Hepatic stellate cell (primary cell): ENCODE measurements at regions not wholly inside any gene's neighbourhood (a gene's known extent, or its start where the extent isn't known, plus 50 kb on each side); places are given as distances from the start of the nearest gene placed in this dataset.

Experiments used
- DNase-seq: peaks from one replicate; pipeline ENCODE4 v3.0.0; 2011; ENCODE audit warnings: low spot score

GRCh38 chr13:73803997-73804396, 330.2 kb downstream of the KLF12 start:
- DNase-seq, result no peak

- DNase-seq, result no peak
Measured at GRCh38 chr13:73800011-73800410, 334.2 kb downstream of the KLF12 start.

GRCh38 chr13:73794755-73795154, 339.4 kb downstream of the KLF12 start:
- no peak for DNase-seq

DNA sequence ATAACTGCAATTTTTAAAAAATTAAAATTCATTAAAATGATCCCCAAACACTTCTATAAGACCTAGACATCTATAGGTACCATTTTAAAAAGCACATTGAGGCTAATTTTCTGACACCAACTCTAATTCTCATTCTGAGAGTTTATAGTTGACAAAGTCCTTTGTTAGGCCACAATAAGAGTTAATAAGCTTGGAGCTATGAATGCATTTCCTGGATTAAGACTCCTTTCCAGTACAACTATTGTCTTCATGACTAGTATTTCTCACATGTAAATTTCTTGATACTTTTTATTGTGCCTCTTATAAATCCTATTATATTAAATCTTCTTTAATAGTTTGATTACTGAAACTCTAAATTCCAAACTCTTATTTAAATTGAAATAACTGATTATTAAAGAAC, 340.8 kb downstream of the KLF12 start:
- DNase-seq, result no peak

DNA sequence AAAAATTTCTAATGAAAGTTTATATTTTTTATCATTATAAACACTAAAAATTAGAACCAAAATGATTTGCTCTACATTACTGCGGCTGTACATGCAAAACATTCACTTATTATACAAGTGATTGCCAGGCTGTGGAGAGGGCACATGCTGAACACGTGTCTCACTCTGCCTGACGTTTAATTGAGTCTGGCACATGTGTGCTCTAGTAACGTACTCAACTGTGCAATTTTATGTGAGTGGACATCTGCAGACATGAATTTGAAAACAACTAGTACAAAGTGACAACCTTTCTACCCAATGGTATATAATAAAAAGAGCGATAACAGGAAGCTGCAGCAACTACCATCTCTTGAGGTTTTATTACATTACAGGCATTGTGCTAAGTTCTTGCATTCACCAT, 341.4 kb downstream of the KLF12 start:
- no peak for DNase-seq

GRCh38 chr13:73782450-73783449, 351.5 kb downstream of the KLF12 start:
- no peak for DNase-seq

DNA sequence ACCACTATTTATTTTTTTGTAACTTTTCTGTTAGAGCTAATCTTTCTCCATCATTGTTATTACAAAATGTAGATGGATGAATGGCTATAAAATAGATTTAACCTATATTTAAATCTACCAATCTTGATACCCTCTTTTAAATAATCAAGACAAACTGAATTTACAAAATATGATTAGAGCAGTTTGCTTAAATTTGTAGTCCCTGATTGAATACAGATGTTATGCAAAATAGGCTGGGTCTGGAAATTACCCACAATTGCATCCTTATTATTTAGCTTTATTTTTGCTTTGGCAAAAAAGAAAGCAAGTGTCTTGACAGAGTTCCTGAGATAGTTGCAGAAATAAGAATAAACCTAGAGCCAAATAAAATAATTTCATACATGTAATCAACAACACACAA, 352.8 kb downstream of the KLF12 start:
- DNase-seq, result no peak

DNA sequence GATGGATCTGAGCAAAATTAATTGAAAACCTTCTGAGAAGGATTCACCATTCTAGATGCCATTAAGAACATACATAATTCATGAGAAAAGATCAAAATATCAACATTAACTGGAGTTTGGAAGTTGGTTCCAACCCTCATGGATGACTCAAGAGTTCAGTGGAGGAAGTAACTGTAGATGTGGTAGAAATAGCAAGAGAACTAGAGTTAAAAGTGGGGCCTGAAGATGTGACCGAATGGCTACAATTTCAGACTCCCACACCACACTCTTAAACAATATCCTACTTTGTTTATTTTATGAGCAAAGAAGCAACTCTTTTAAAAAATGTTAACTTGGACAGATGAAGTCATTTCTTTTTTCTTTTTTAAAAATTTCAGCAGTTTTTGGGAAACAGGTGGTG, 354.3 kb downstream of the KLF12 start:
- no peak for DNase-seq

- DNase-seq, result no peak
Measured at GRCh38 chr13:73778242-73778864, 355.9 kb downstream of the KLF12 start.

DNA sequence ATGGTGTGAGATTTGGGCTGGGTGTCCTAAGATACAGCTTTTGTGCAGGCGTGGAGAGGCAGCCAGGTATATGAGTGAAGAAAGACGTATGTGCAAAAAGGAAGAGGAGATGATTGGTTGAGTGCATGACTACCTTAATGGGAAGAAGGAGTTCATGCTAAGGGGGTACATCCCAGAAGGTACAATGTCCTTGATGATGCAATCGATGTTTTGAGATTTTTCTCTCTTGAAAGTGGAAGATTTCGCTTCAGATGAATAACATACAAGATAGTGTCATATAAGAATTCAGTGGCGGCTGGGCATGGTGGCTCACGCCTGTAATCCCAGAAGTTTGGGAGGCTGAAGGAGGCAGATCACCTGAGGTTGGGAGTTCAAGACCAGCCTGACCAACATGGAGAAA, 357.1 kb downstream of the KLF12 start:
- no peak for DNase-seq

DNA sequence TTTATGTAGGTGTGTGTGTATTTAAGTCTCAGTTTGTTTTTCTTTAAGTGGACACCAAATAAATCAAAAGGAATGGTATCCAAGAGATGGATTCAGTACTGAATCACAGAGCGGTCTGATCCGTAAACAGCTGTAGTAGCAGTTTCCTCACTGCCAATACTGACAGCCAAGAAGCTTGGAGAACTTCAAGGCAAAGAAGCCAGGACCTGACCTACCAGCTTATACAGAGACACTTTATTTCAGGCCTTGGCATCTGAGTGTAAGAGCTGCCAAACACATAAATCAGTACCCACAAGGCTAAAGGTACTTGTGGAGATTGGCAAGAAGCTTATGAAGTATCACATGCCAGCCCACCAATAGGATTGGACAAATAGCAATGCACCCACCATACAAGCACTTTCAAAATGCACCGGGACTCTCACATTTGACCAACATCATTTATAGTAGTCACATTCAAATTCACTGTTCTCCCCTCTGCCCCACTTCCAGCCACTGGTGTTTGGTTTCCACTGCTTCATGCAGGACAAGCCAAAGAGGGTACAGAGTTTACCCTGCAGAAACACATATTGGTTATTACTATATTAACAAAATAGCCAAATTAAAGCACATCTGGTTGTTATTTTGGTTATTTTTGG, 357.9 kb downstream of the KLF12 start:
- DNase-seq, result no peak

DNA sequence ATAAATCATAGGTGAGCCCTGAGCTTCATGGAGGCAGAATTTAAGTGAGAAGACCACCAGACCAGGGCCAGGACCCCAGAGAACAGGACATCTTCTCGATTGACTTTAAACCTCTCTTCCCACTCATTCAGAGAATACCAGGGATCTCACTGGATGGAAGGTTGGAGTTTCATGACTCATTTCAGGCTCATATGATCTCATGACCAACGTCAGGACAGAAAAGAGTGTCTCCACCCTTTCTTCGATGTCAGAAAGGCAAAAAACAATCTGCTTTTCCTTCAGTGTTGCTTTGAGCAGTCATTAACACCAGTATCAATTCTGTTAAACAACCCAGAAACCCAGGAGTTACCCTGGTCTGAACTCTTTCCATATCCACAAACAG, 361.0 kb downstream of the KLF12 start:
- DNase-seq, result no peak

DNA sequence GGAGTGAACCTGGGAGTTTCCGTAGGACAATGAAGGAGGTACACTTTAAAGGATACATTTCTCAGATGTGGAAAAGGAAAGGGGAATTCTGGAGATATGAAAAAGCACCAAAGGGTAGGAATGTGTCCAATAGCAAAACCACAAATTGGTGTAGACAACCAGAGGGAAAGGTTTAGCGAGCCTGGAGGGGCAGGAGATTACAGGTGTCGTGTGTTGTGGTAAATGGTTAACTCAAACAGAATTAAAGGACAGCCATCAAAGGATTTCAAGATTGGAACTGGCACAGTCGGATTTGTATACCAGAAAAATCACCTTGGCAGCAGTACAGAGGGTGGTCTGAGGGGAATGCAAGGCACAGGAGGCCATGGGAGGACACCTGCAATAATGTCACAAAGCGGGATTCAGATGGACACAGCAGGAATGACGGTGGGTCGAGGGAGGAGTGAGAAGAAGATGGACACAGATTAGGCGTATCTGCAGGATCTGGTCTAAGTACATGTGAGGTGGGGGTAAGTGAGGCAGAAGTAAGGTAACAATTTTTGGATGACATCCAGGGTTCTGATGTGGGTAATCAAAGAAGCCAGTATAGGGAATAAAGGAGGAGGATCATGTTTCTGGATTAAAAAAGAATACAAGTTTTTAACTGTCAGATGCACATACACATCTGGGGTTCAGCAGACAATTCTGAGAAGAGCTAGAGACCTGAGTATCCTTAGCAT, 361.6 kb downstream of the KLF12 start:
- no peak for DNase-seq

DNA sequence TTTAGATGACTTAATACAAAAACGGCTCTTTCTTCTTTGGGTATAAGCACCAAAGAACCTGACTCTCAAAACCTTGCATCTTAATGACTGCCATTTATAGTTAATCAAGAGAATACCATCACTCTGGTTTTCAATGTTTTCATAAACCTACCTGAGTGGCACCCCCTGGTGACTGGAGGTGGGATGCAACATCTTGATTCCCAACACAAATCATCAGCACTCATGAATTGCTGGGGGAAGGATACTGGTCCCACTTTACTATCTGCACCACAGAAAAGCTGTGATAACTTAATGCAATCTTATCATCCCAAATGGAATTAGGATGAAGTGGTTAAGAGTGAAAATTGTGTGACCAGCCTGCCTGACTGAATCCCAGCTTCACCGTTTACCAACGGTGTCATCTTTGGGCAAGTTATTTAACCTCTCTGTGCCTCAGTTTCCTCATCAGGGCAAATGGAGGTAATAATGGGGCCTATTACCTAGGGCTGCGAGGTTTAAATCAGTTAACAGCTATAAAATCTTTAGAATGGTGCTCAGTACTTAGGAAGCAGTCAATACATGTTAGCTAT, 366.4 kb downstream of the KLF12 start:
- DNase-seq, result peak; percentile 11

- DNase-seq, result peak; percentile 8
Measured at GRCh38 chr13:73767191-73767741, 366.9 kb downstream of the KLF12 start.

DNA sequence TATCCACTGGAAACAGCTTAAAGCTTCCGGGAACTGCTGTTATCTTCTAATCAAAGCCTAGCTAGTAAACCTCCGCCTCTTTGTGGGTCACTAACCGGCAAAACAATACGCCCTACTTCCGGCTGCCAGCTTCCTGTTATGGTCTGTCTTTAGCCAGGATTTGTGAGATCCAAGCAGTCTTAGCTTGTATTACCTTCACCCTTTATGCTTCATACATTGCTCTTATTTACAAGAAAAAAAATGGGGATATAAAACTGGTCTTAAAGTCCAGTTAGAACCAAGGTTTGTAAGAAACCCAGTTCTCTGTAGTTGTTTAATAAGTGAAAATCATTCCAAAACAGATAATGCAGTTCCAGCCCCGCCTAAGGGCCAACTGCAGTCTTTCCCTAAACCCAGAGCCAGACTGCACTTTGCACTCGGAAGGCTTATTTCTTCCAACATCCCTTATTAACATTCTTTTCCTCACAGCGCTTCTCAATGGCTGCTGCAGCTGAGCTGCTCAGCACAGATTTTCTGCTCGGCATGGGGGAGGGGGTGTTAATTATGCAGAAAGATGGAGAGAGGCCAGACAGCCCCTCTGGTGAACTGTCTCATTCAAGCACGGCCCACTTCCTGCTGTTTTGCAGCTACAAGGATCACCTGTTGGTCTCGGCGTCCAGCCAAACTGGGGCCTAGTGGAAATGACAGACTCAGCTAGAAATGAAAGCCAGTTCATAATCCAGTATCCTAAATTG, 368.4 kb downstream of the KLF12 start:
- DNase-seq, result no peak

GRCh38 chr13:73759434-73759833, 374.8 kb downstream of the KLF12 start:
- no peak for DNase-seq

- no peak for DNase-seq
Measured at GRCh38 chr13:73757481-73758233, 376.5 kb downstream of the KLF12 start.

GRCh38 chr13:73754727-73755292, 379.4 kb downstream of the KLF12 start:
- no peak for DNase-seq

GRCh38 chr13:73754241-73754640, 380.0 kb downstream of the KLF12 start:
- no peak for DNase-seq
